Lower lobe of right lung (tissue), 2 donors: ENCODE measurements at regions not wholly inside any gene's neighbourhood (a gene's known extent, or its start where the extent isn't known, plus 50 kb on each side); places are given as distances from the start of the nearest gene placed in this dataset.
"Not testable (repeated sequence)": the region's sequence is repeated elsewhere in the genome, so short reads cannot be mapped to it uniquely, and the experiment has no call there.

Experiments used
- ATAC-seq, 2 donors: fragments of 200-7000 bp; cut with Tn5 transposase; one replicate each; pipeline ENCODE4 v1.9.1; 2020 to 2022; ENCODE audit warnings: mild to moderate bottlenecking in 2 of 2, moderate library complexity in 2 of 2
- DNase-seq: peaks from one replicate; pipeline ENCODE4 v3.0.0-alpha.2; 2020
- H3K27ac ChIP-seq: fragments of 200-600 bp; one replicate; pipeline ENCODE4 v1.8.0; 2022
- H3K27me3 ChIP-seq: fragments of 200-600 bp; one replicate; pipeline ENCODE4 v1.8.0; 2022; ENCODE audit warnings: low read depth
- H3K36me3 ChIP-seq: fragments of 200-600 bp; one replicate; pipeline ENCODE4 v1.8.0; 2022; ENCODE audit warnings: mild to moderate bottlenecking
- H3K4me1 ChIP-seq: fragments of 200-600 bp; one replicate; pipeline ENCODE4 v1.8.0; 2022
- H3K4me3 ChIP-seq: fragments of 200-600 bp; one replicate; pipeline ENCODE4 v1.8.0; 2022; ENCODE audit warnings: mild to moderate bottlenecking
- H3K9me3 ChIP-seq: fragments of 200-600 bp; one replicate; pipeline ENCODE4 v1.8.0; 2022
- intact Hi-C: fragments of 100-400 bp; cut with DNase I; formaldehyde crosslinking; loops from one replicate; pipeline ENCODE4 v1.11.0; 2022
- TF ChIP-seq, protein P1 (sequence below): fragments of 200-600 bp; IDR thresholded peaks from one replicate; pipeline ENCODE4 v1.8.0; 2022; ENCODE audit warnings: antibody characterized with exemption, mild to moderate bottlenecking
- donor health status: DM: no; HTN: yes; CAD: no; lungs with severe emphysema.

DNA sequence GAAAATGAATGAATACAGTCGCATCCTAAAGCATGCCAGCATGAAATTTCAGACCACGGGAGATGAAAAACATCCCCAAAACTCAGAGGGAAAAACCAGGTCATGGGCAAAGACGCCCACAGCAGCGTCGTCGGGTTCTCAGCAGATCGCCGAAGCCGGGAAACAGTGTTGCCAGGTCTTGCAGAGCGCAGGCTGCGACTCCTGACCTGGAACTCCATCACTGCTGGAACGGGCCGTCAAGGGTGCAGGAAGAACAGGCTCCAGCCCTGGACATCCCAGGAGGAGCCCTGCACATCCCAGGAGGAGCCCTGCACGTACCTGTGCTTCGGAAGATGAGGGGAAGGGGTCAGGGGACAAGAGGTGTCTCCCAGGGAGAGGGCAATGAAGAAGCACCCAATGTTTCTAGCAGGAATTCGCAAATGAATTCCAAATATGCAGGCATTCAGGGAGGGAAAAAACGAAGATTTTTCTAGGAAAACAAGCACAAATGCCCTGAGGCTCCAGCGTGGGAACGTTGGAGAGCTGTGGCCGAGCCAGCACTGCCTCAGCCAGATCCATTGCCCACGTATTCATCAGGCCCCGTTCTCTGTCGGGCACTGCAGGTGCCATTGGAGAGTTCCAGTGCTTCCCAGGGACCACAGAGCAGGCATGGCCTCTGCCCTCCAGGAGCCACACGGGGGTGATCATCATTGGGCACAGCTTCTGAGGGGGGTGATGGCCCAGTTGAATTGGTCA is 1110.4 kb downstream of the BRD1 start:
- ATAC-seq (no peak), DNase-seq (no peak)
- H3K36me3 ChIP-seq, result no peaks in the 10 kb centered on the region
- no peak overlapping the region for H3K4me3 ChIP-seq
- H3K27ac ChIP-seq, result no peak overlapping the region
- TF ChIP-seq, protein P1, sequence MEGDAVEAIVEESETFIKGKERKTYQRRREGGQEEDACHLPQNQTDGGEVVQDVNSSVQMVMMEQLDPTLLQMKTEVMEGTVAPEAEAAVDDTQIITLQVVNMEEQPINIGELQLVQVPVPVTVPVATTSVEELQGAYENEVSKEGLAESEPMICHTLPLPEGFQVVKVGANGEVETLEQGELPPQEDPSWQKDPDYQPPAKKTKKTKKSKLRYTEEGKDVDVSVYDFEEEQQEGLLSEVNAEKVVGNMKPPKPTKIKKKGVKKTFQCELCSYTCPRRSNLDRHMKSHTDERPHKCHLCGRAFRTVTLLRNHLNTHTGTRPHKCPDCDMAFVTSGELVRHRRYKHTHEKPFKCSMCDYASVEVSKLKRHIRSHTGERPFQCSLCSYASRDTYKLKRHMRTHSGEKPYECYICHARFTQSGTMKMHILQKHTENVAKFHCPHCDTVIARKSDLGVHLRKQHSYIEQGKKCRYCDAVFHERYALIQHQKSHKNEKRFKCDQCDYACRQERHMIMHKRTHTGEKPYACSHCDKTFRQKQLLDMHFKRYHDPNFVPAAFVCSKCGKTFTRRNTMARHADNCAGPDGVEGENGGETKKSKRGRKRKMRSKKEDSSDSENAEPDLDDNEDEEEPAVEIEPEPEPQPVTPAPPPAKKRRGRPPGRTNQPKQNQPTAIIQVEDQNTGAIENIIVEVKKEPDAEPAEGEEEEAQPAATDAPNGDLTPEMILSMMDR, result no peak
- no peaks in the 10 kb centered on the region for H3K9me3 ChIP-seq
- H3K27me3 ChIP-seq, result no peaks in the 10 kb centered on the region
- intact Hi-C loops, result no loop called here
- H3K4me1 ChIP-seq, result no peaks in the 10 kb centered on the region

DNA sequence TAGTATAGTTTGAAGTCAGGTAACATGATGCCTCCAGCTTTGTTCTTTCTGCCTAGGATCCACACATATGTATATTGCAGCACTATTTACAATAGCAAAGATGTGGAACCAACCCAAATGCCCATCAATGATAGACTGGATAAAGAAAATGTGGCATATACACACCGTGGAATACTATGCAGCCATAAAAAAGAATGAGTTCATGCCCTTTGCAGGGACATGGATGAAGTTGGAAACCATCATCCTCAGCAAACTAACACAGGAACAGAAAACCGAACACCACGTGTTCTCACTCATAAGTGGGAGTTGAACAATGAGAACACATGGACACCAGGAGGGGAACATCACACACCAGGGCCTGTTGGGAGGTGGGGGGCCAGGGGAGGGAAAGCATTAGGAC is 1111.5 kb downstream of the BRD1 start:
- intact Hi-C loops, result not testable (repeated sequence)

GRCh38 chr22:48715511-48715910 is 1112.2 kb downstream of the BRD1 start:
- no peak for ATAC-seq
- no peaks in the 10 kb centered on the region for H3K27me3 ChIP-seq
- intact Hi-C loops, result no loop called here

More for the DNA sequence above, 1111.5 kb downstream of the BRD1 start:
- H3K27ac ChIP-seq, H3K36me3 ChIP-seq, H3K4me3 ChIP-seq, H3K9me3 ChIP-seq, H3K4me1 ChIP-seq, DNase-seq, ATAC-seq, H3K27me3 ChIP-seq: not testable (repeated sequence)

GRCh38 chr22:48714231-48714630 is 1113.4 kb downstream of the BRD1 start:
- Histone ChIP-seq H3K27ac (no peak overlapping the region), H3K4me3 (no peak overlapping the region), H3K27me3 (no peaks in the 10 kb centered on the region), H3K4me1 (no peaks in the 10 kb centered on the region), H3K9me3 (no peaks in the 10 kb centered on the region), H3K36me3 (no peaks in the 10 kb centered on the region)
- no peak for DNase-seq
- no peak for ATAC-seq
- TF ChIP-seq, protein P1, result no peak
- intact Hi-C loops, result no loop called here

More at GRCh38 chr22:48715511-48715910, 1112.2 kb downstream of the BRD1 start:
- H3K36me3 ChIP-seq, result no peaks in the 10 kb centered on the region
- no peak overlapping the region for H3K4me3 ChIP-seq
- H3K27ac ChIP-seq, result no peak overlapping the region
- H3K4me1 ChIP-seq, result no peaks in the 10 kb centered on the region
- DNase-seq, result no peak
- no peaks in the 10 kb centered on the region for H3K9me3 ChIP-seq
- TF ChIP-seq, protein P1, result no peak

DNA sequence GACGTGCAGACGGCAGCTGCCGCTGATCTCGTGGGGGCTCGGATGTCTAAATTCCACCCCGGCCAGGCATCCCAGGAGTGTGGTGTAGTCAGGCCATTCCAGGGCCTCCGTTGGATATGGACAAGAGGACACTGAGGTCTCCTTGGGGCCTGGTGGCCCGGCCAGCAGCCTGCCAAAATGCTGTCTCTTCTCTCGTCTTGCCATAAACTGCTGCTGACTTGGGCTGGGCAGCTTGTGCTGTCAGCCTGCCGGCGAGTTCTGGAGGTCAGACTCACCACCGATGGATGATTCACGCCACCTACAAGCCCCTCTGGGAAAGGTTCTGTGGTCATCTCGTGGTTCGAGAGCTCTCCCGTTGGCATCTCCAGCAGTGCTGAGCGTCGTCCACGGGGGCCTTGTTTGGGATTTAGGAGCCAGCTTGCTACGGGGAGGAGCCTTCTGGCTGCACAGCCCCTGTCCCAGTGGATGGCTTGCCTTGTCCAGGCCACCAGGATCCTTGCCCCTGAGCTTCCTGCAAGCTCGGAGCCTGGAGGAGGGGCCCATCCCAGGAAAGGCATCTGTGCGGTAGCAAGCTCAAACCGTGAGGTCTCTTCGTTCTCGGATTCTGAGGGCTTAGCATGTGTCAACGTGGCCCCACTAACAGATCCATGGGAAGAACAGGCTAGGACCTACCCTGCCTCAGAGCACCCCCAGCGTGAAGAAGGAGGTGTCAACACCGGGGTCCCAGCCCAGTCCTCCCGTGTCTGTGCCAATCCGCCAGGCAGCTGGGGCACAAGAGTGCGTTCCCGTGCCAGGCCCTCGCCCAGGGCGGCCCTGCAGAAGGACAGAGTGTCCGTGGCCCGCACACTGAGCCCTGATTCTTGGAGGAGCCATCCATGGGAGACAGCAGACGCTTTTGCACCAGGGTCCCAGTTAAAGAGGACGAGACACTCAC is 1114.1 kb downstream of the BRD1 start:
- no peaks in the 10 kb centered on the region for H3K9me3 ChIP-seq
- DNase-seq (peak; percentile 28), ATAC-seq (no peak)
- no peak overlapping the region for H3K4me3 ChIP-seq
- H3K36me3 ChIP-seq, result no peaks in the 10 kb centered on the region
- intact Hi-C loops, result no loop called here
- H3K27me3 ChIP-seq, result no peaks in the 10 kb centered on the region
- TF ChIP-seq, protein P1, result no peak
- no peaks in the 10 kb centered on the region for H3K4me1 ChIP-seq
- no peak overlapping the region for H3K27ac ChIP-seq
